HG03521 (cell line): ENCODE measurements at regions not wholly inside any gene's neighbourhood (a gene's known extent, or its start where the extent isn't known, plus 50 kb on each side); places are given as distances from the start of the nearest gene placed in this dataset.

Experiments
- ATAC-seq: cut with Tn5 transposase; IDR thresholded peaks from one replicate; pipeline ENCODE4 v1.9.1; 2021; ENCODE audit warnings: mild to moderate bottlenecking, moderate library complexity; ENCODE audit not compliant: unreplicated experiment

DNA sequence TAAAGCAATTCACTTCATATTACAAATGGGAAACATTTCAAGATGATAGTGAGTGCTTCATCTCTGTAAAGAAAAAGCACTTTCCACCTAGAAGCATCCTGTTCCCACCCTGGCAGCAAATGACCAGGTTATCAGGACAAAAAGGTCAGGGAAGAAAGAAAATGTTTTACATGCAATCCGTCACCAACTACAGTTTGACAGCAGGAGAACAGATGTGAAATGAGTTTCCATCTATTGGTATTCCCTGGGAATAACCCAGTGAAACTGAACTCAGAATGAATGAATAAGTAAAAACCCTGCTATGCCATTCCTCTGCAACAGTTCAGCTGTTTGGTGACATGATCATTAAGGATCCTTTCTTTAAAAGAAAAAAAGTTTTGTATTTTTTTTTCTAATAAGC is 67.6 kb downstream of the HTR1A start:
- no peak for ATAC-seq

DNA sequence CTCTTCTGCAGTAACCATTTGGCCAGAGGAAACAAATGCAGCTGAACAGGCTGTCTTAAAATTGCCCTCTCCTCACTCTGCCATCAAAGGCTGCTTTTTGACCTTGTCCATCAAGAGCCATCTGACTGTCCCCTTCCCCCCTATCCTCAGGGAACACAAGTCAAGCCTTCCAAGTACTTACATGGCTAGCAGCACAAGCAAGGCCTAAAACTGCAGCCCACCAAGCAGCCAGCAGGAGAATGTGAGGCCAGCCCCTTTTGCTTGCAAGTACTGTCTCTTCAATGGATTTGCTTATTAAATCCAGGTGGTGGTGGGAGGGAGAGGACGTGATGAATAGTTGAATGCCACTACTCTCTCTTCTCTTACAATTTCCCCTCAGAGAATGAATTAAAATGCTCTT is 83.5 kb downstream of the HTR1A start:
- no peak for ATAC-seq

DNA sequence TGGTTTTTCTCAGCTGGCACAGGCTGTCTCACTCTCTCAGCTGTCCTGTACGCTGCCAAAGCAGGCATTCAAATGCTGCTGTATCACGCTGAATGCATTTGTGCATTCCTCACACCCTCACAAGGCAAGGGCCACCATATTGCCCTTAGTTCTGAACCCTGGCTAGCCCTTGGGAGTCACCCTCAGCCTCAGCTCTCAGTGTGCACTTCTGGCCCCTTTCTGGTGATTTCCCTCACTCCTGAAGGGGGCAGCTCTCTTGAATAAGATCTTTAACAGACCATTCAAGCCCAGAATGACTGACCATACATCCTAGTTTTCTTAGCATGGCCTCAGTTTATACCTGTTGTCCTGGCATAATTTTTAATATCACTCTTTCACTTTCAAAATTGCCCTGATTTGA is 84.3 kb downstream of the HTR1A start:
- ATAC-seq: no peak

GRCh38 chr5:63860379-63860778 is 101.9 kb downstream of the HTR1A start:
- ATAC-seq: no peak

DNA sequence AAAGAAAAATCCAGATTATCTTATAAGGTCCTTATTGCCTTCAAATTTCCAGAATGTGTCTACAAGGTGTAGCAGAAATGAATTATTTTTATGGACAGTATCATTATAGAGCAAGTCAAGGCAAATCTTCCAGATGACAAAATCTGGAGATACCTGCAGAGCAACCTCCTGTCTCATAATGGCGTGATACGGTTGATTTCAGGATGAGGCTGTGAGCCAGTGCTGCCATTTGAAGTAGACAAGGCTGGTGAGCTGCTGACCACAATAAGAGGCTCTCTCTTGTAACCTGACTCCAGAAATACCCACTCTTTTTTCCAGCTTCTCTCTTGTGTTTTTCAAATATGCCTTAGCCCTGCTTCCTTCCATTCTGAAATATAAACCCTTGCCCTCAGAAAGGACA is 108.2 kb downstream of the HTR1A start:
- no peak for ATAC-seq

DNA sequence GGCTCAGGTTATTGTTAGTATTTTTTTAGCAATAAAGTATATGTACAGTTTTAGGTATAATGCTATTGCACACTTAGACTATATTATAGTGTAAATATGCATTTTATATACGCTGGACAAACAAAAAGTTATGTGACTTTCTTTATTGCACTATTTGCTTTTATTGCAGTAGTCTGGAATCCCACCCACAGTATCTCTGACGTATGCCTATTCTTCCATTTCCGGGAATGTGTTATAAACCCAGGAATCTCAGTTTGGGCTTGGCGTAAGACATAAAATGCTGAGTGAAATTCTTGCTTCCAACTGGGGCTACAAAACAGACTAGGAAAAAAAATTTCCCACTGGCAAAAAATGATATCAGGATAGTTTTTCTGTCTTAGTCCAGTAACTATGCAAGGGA is 119.1 kb downstream of the HTR1A start:
- ATAC-seq: no peak

DNA sequence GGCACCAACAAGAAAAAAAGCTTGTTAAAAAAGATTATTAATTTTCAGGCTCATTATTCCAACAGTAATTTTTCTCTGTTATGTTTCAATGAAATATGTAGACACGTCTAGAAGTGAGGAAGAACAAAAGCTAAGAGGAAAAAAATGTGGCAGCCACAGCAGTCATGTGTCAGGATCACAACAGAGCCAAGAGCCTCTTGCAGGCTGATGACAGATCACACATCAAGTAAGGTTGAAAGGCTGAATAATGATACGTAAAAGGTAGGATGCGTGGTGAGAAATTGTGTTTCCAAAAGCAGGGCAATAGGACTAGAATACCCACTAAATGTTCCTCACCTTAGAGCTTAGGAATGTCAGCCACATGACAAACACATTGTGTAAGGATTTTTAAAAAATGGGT is 124.8 kb downstream of the HTR1A start:
- ATAC-seq: no peak

DNA sequence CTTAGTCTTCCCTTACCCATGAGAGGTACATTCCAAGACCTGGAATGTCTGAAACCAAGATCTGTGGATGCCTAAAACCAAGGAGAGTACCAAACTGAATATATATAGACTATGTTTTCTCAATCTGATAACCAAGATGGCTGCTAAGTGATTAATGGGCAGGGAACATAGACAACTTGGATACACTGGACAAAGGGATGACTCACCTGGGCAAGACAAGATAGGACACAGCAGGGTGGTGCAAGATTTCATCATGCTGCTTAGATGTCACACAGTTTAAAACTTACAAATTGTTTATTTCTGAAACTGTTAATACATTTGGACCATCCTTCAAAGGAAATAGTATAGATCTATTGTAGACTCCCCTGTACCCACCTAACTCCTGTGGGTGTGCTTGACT is 130.9 kb downstream of the HTR1A start:
- no peak for ATAC-seq

DNA sequence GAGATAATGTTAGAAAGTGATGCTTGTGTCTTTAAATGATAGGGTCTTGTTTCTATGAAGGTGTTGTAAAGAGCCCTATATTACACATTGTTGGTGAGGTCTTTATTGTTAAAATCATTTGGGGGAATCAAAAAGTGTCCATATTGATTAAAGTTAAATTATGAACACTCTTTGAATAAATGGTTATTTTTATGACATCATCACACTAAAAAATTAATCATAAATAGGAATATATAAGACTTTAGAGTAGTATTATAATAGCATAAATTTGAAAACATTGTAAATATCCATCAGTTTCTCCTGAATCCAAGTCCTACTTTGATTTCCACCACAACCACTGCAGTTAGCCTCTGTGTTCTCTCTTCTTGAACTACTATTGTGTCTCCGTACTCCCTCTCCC is 136.3 kb downstream of the HTR1A start:
- ATAC-seq: no peak

DNA sequence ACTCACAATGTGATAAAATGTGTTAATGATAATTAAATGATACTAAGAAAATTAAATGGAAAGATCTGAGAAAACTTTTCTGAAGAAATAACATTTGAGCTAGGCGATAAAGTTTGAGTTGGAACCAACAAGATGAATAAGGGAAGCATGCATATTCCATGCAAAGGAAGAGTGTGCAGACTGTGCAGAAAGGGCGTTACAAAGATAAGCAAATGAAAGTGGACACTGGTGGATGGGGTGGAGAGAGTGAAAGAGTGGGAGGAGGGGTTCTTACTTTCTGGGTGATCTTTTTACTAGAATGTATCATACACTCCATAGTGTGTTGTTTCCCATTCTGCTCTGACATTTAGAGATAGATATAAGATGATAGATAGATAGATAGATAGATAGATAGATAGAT is 138.7 kb downstream of the HTR1A start:
- ATAC-seq: no peak

DNA sequence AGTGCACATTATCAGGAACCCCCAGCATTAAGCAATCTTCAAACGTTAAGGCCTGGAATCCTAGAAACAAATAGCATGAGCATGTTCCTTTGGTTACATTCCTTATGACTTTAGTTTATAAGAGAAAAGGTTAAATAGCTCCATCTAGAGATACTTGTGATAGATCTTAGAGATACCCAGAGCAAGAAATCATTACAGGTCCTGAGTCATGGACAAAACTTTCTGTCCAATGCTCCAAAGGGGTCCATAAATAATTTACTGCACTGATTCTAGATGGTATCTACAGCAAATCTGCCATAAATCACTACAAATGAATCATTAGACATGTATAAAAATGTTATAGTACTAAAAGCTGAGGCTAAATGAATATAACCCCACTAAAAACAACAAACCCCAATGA is 139.6 kb downstream of the HTR1A start:
- ATAC-seq: no peak

GRCh38 chr5:63820577-63820976 is 141.7 kb downstream of the HTR1A start:
- no peak for ATAC-seq

DNA sequence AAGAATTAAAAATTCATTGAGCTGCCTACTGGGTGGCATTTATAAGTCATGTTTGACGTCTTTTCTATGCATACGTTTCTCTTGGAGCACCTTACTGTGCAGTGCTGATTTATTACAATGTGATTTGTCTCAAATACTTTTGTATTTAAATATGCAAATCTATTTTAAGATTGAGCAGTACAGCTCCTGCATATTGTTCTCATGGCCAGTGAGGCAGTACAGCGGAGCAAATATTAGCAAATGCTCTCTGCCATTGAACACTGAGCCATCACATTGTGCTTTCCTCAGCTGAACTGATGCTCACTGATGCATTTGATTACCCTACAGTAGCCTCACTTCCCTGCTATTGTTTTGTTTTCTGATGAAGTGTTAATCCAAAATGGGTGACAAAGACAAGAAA is 149.6 kb downstream of the HTR1A start:
- no peak for ATAC-seq

- no peak for ATAC-seq
Measured at GRCh38 chr5:63811961-63812360, 150.3 kb downstream of the HTR1A start.

GRCh38 chr5:63811286-63811685 is 151.0 kb downstream of the HTR1A start:
- ATAC-seq: no peak

DNA sequence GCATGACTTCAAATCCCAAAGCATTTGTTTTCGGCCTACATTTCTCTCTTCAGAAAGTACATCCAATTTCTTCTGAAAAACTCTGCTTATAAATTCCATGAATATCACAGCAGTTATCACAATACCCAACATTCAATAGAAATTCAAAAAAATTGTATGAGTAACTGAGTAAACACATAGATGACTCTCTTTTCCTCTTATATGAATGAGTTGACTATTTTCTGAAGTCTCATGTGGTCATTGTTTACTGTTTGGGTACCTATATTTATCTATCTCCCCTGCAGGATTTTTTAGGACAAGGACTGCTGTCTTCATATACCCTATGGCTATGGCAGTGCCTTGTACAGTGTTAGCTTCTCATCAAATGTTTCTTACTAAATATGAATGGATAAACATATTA is 157.1 kb downstream of the HTR1A start:
- ATAC-seq: no peak

GRCh38 chr5:63803165-63803564 is 159.1 kb downstream of the HTR1A start:
- no peak for ATAC-seq

DNA sequence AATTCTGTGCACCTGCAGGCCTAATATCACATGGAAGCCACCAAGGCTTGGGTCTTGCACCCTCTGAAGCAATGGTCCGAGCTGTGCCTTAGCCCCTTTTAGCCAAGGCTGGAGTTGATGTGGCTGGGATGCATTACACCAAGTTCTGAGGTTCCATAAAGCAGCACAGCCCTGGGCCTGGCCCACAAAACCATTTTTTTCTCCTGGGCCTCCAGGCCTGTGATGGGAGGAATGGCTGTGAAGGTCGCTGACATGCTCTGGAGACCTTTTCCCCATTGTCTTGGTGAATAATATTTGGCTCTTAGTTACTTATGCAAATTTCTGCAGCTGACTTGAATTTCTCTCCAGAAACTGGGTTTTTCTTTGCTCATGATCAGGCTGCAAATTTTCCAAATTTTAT is 167.3 kb downstream of the HTR1A start:
- no peak for ATAC-seq

DNA sequence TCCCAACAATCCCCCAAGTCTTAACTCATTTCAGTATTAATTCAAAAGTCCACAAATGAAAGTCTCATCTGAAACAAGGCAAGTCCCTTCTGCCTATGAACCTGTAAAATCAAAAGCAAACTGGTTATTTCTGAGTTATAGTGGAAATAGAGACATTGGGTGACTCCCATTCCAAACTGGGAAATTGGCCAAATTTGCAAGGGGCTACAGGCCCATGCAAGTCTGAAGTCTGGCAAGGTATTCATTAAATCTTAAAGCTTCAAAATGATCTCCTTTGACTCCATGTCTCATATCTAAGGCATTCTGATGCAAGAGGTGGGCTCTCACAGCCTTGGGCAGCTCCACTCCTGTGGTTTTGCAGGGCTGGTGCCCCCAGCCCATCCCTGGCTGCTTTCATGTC is 167.9 kb downstream of the HTR1A start:
- no peak for ATAC-seq

DNA sequence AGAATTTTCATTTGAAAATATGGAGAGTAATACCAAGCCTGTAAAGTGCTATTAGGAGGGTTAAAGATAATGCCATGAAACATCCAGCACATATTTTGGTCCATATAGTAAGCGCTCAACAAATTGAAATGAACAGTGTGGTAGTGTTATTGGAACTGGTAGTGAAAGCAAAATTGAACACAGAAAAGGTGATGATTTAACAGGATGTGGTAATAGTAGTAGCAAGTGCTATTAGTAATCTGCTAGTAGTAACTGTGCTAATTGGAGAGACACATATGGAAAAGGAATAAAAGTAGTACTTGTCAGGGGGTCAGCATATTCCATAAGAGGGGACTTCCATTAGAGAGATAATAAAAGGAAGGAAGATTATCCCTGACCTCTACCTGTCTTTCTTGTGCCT is 187.3 kb downstream of the HTR1A start:
- no peak for ATAC-seq

DNA sequence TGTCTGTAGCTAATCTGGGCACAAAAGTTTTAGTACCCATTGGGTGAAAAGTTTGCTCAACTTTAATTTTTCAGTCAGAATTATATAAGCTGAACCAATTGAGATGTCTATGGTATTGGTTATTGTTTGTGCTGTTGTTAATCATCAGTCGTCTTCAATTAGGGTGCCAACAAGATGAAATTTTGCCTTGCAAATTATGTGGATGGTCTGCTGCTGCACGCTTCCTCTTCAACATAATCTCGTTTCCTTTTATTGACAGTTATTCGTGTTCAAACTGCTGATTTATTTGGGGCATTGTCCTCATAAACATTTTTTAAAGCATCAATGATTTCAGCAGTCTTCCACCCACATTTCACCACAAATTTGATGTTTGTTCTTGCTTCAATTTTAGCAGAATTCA is 194.0 kb downstream of the HTR1A start:
- ATAC-seq: no peak

DNA sequence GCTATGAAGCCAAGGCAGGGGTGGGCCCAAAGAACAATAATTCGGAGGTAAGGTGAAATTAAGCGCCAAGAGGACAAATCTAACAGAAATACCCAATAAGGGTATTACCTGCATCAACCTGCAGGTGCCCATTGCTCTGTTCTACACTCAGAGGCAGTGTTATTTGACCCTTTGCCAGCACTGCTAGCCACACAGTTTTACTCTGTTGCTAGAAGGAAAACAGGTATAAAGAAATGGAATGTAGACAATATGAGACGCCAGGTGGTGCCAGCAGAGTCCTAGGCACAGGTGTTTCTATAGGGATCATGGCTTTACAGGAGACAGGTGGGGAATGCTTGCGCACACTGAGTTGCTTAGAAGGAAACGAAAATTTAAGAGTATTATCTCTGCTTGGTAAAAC is 201.3 kb downstream of the HTR1A start:
- ATAC-seq: no peak

DNA sequence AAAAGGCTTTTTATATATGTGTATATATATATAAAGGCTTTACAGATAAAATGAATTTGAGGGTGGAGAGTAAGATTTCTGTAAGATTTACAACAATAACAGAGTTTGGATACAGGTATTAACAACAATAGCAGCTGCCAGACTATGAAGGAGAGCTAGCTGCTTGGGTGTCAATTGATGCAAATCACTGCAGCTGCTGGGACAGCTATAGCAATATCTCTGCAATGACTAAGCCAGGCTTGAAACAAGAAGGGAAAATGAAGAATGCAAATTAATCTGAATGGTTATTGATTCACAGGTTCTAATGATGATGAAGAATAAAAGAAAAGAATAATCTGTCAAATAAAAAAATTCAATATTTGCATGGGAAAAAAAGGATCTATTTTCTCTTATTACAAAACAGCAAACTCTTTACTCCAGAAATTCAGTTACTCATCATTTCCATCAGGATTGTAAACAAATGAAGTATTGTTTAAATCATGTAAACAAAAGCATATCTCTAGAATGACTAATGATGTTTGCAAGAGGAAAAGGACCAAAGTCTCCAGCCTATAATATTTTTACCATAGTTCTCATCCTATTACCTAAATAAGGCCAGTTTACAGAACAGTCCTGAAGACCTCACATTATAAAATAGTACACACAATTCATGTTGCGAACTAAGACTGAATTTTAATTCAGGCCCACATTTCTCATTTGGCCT is 219.0 kb downstream of the HTR1A start:
- no peak for ATAC-seq
